ENCODE measurements at regions not wholly inside any gene's neighbourhood (a gene's known extent, or its start where the extent isn't known, plus 50 kb on each side); places are given as distances from the start of the nearest gene placed in this dataset.

- no peak for TF ChIP-seq CTCF (IDR thresholded peaks at IDR 0.05; ENCODE audit: low read depth, low read length, missing control alignments)
- H3K4me3 ChIP-seq (replicated peaks; ENCODE audit: low read depth, low read length), result no peak overlapping the region
- DNase-seq (ENCODE audit: extremely low read depth, low read depth), result no peak
These were observed 547.7 kb upstream of the LRRTM1 start for GRCh38 chr2:80852079-80852807.

- TF ChIP-seq CTCF (IDR thresholded peaks at IDR 0.05; ENCODE audit: low read depth, low read length, missing control alignments), result no peak
- H3K4me3 ChIP-seq (replicated peaks; ENCODE audit: low read depth, low read length), result no peak overlapping the region
- DNase-seq (ENCODE audit: extremely low read depth, low read depth), result no peak
These were observed 526.3 kb upstream of the LRRTM1 start for GRCh38 chr2:80830891-80831290.

GRCh38 chr2:80822999-80823398, 518.4 kb upstream of the LRRTM1 start:
- no peak for DNase-seq (ENCODE audit: extremely low read depth, low read depth)

GRCh38 chr2:80815259-80815658, 510.7 kb upstream of the LRRTM1 start:
- DNase-seq (ENCODE audit: extremely low read depth, low read depth), result no peak
- H3K4me3 ChIP-seq (replicated peaks; ENCODE audit: low read depth, low read length), result no peak overlapping the region
- no peak for TF ChIP-seq CTCF (IDR thresholded peaks at IDR 0.05; ENCODE audit: low read depth, low read length, missing control alignments)

More at GRCh38 chr2:80822999-80823398, 518.4 kb upstream of the LRRTM1 start:
- no peak for TF ChIP-seq CTCF (IDR thresholded peaks at IDR 0.05; ENCODE audit: low read depth, low read length, missing control alignments)
- no peak overlapping the region for H3K4me3 ChIP-seq (replicated peaks; ENCODE audit: low read depth, low read length)

GRCh38 chr2:80786584-80786983, 482.0 kb upstream of the LRRTM1 start:
- no peak overlapping the region for H3K4me3 ChIP-seq (replicated peaks; ENCODE audit: low read depth, low read length)
- TF ChIP-seq CTCF (IDR thresholded peaks at IDR 0.05; ENCODE audit: low read depth, low read length, missing control alignments), result no peak
- DNase-seq (ENCODE audit: extremely low read depth, low read depth), result no peak

GRCh38 chr2:80778704-80779103, 474.2 kb upstream of the LRRTM1 start:
- DNase-seq (ENCODE audit: extremely low read depth, low read depth), result no peak
- no peak for TF ChIP-seq CTCF (IDR thresholded peaks at IDR 0.05; ENCODE audit: low read depth, low read length, missing control alignments)

GRCh38 chr2:80748592-80748991, 444.0 kb upstream of the LRRTM1 start:
- no peak for TF ChIP-seq CTCF (IDR thresholded peaks at IDR 0.05; ENCODE audit: low read depth, low read length, missing control alignments)
- no peak overlapping the region for H3K4me3 ChIP-seq (replicated peaks; ENCODE audit: low read depth, low read length)
- no peak for DNase-seq (ENCODE audit: extremely low read depth, low read depth)

More at GRCh38 chr2:80778704-80779103, 474.2 kb upstream of the LRRTM1 start:
- no peak overlapping the region for H3K4me3 ChIP-seq (replicated peaks; ENCODE audit: low read depth, low read length)
